ENCODE measurements at regions not wholly inside any gene's neighbourhood (a gene's known extent, or its start where the extent isn't known, plus 50 kb on each side); places are given as distances from the start of the nearest gene placed in this dataset.

GRCh38 chr1:29439615-29440014, 203.3 kb downstream of the PTPRU start:
- H3K27ac ChIP-seq, result no peak overlapping the region
- no peaks in the 10 kb centered on the region for H3K36me3 ChIP-seq
- no peak for DNase-seq
- intact Hi-C loops (cut with DNase I; ENCODE audit: low total_unique reads), result no loop called here
- no peak overlapping the region for H3K4me3 ChIP-seq
- H3K4me1 ChIP-seq, result no peaks in the 10 kb centered on the region
- H3K27me3 ChIP-seq, result peaks cover 0 to 39% of the 10 kb centered on the region in 2 donors
- no peaks in the 10 kb centered on the region for H3K9me3 ChIP-seq
- TF ChIP-seq CTCF (IDR thresholded peaks at IDR 0.05), result no peak

GRCh38 chr1:29438991-29439390, 202.7 kb downstream of the PTPRU start:
- peaks cover 0 to 32% of the 10 kb centered on the region in 2 donors for H3K27me3 ChIP-seq
- DNase-seq, result no peak

GRCh38 chr1:29437946-29438345, 201.6 kb downstream of the PTPRU start:
- Histone ChIP-seq H3K27me3 (peaks cover 0 to 24% of the 10 kb centered on the region in 2 donors), H3K4me1 (no peaks in the 10 kb centered on the region), H3K27ac (no peak overlapping the region), H3K9me3 (no peaks in the 10 kb centered on the region), H3K36me3 (no peaks in the 10 kb centered on the region), H3K4me3 (no peak overlapping the region)
- TF ChIP-seq CTCF (IDR thresholded peaks at IDR 0.05), result no peak
- DNase-seq, result peak in 1 of 2 donors; percentile 19
- intact Hi-C loops (cut with DNase I; ENCODE audit: low total_unique reads), result no loop called here

More at GRCh38 chr1:29438991-29439390, 202.7 kb downstream of the PTPRU start:
- Histone ChIP-seq H3K4me3 (no peak overlapping the region), H3K27ac (no peak overlapping the region), H3K36me3 (no peaks in the 10 kb centered on the region), H3K9me3 (no peaks in the 10 kb centered on the region), H3K4me1 (no peaks in the 10 kb centered on the region)
- intact Hi-C loops (cut with DNase I; ENCODE audit: low total_unique reads), result no loop called here
- no peak for TF ChIP-seq CTCF (IDR thresholded peaks at IDR 0.05)

GRCh38 chr1:29436181-29436785, 200.0 kb downstream of the PTPRU start:
- no peaks in the 10 kb centered on the region for H3K36me3 ChIP-seq
- peaks cover 0 to 4% (median 0%) of the 10 kb centered on the region in 3 donors for H3K9me3 ChIP-seq
- no peak overlapping the region for H3K27ac ChIP-seq
- peaks cover 0 to 29% of the 10 kb centered on the region in 2 donors for H3K27me3 ChIP-seq
- TF ChIP-seq CTCF (IDR thresholded peaks at IDR 0.05), result no peak
- DNase-seq, result peak in 1 of 2 donors; percentile 15
- H3K4me1 ChIP-seq, result no peaks in the 10 kb centered on the region
- no peak overlapping the region for H3K4me3 ChIP-seq
- intact Hi-C loops (cut with DNase I; ENCODE audit: low total_unique reads), result no loop called here

GRCh38 chr1:29433830-29434229, 197.5 kb downstream of the PTPRU start:
- Histone ChIP-seq H3K4me1 (no peaks in the 10 kb centered on the region), H3K36me3 (no peaks in the 10 kb centered on the region), H3K27me3 (peaks cover 0 to 21% of the 10 kb centered on the region in 2 donors), H3K9me3 (peaks cover 0 to 4% (median 0%) of the 10 kb centered on the region in 3 donors), H3K27ac (no peak overlapping the region), H3K4me3 (no peak overlapping the region)
- DNase-seq, result no peak
- TF ChIP-seq CTCF (IDR thresholded peaks at IDR 0.05), result no peak
- intact Hi-C loops (cut with DNase I; ENCODE audit: low total_unique reads), result no loop called here

All from tibial artery (tissue), 4 donors.